Hepatocyte (in vitro differentiated cells): ENCODE measurements at regions not wholly inside any gene's neighbourhood (a gene's known extent, or its start where the extent isn't known, plus 50 kb on each side); places are given as distances from the start of the nearest gene placed in this dataset.

Experiments used
- DNase-seq: peaks from one replicate; pipeline ENCODE4 v3.0.0-alpha.2; 2016; ENCODE audit warnings: low spot score
- H2AFZ ChIP-seq: fragments of 200-600 bp; sonication (generic); 2 replicates; pipeline ENCODE4 v1.6.0; 2016; ENCODE audit warnings: antibody characterized with exemption, mild to moderate bottlenecking
- H3K27ac ChIP-seq: fragments of 200-600 bp; sonication (generic); 2 replicates; pipeline ENCODE4 v1.5.1; 2016; ENCODE audit warnings: mild to moderate bottlenecking
- H3K27me3 ChIP-seq: fragments of 200-600 bp; sonication (generic); 2 replicates; pipeline ENCODE4 v1.6.1; 2016
- H3K36me3 ChIP-seq: fragments of 200-600 bp; sonication (generic); replicated peaks from 2 replicates; pipeline ENCODE4 v1.5.1; 2016; ENCODE audit warnings: low read depth; ENCODE audit not compliant: insufficient read depth
- H3K4me1 ChIP-seq: fragments of 200-600 bp; sonication (generic); 2 replicates; pipeline ENCODE4 v1.5.1; 2016; ENCODE audit warnings: mild to moderate bottlenecking, moderate library complexity; ENCODE audit not compliant: insufficient read depth
- H3K4me2 ChIP-seq: fragments of 200-600 bp; sonication (generic); 2 replicates; pipeline ENCODE4 v1.6.0; 2016
- H3K4me3 ChIP-seq: fragments of 200-600 bp; sonication (generic); 2 replicates; pipeline ENCODE4 v1.5.1; 2016; ENCODE audit warnings: mild to moderate bottlenecking
- H3K79me2 ChIP-seq: fragments of 200-600 bp; sonication (generic); 2 replicates; pipeline ENCODE4 v1.6.0; 2017; ENCODE audit warnings: mild to moderate bottlenecking
- H3K9me2 ChIP-seq: fragments of 200-600 bp; sonication (generic); replicated peaks from 2 replicates; pipeline ENCODE4 v1.6.0; 2017; ENCODE audit warnings: mild to moderate bottlenecking; ENCODE audit not compliant: insufficient read depth
- H3K9me3 ChIP-seq: fragments of 200-600 bp; sonication (generic); 2 replicates; pipeline ENCODE4 v1.5.1; 2016; ENCODE audit warnings: low read depth, mild to moderate bottlenecking
- H4K20me1 ChIP-seq: fragments of 200-600 bp; sonication (generic); 2 replicates; pipeline ENCODE4 v1.6.0; 2016; ENCODE audit warnings: mild to moderate bottlenecking; ENCODE audit not compliant: insufficient read depth, poor library complexity, severe bottlenecking
- CTCF ChIP-seq: fragments of 200-600 bp; sonication (generic); IDR thresholded peaks from 2 replicates; pipeline ENCODE4 v1.5.1; 2016; ENCODE audit warnings: antibody characterized with exemption, mild to moderate bottlenecking; ENCODE audit not compliant: poor library complexity
- EZH2 ChIP-seq: fragments of 200-600 bp; sonication (generic); IDR thresholded peaks from 2 replicates; pipeline ENCODE4 v1.6.1; 2016; ENCODE audit warnings: antibody characterized with exemption, mild to moderate bottlenecking, borderline replicate concordance
- EZH2phosphoT487 ChIP-seq: fragments of 200-600 bp; sonication (generic); IDR thresholded peaks from one replicate; pipeline ENCODE4 v1.6.1; 2018; ENCODE audit warnings: antibody characterized with exemption, mild to moderate bottlenecking, low read depth, moderate library complexity; ENCODE audit not compliant: unreplicated experiment, severe bottlenecking
- WGBS: methylation state at CpG from one replicate; pipeline ENCODE4 v1.1.6; 2016; ENCODE audit warnings: low lambda C conversion rate; ENCODE audit errors: missing lambda C conversion rate; 5-methylcytosine and 5-hydroxymethylcytosine counted together

- peaks cover 10% of the 10 kb centered on the region for H3K9me3 ChIP-seq
- no peaks in the 10 kb centered on the region for H3K36me3 ChIP-seq
- H2AFZ ChIP-seq = no peak overlapping the region
- no peaks in the 10 kb centered on the region for H4K20me1 ChIP-seq
- H3K4me2 ChIP-seq = no peak overlapping the region
- TF ChIP-seq EZH2 (no peak), CTCF (no peak), EZH2phosphoT487 (no peak)
- H3K27ac ChIP-seq = no peak overlapping the region
- no peak overlapping the region for H3K4me3 ChIP-seq
- DNase-seq = no peak
- no peaks in the 10 kb centered on the region for H3K79me2 ChIP-seq
- no peaks in the 10 kb centered on the region for H3K9me2 ChIP-seq
- H3K27me3 ChIP-seq = no peaks in the 10 kb centered on the region
- no peaks in the 10 kb centered on the region for H3K4me1 ChIP-seq
Observed at GRCh38 chr6:101249470-101249869, 144.0 kb upstream of the GRIK2 start.

GRCh38 chr6:101257163-101257562, 136.3 kb upstream of the GRIK2 start:
- TF ChIP-seq EZH2phosphoT487 = no peak
- TF ChIP-seq CTCF = no peak
- TF ChIP-seq EZH2 = no peak
- H3K4me1 ChIP-seq = no peaks in the 10 kb centered on the region
- DNase-seq = no peak
- H3K9me2 ChIP-seq = no peaks in the 10 kb centered on the region
- no peaks in the 10 kb centered on the region for H4K20me1 ChIP-seq
- H2AFZ ChIP-seq = no peak overlapping the region
- H3K36me3 ChIP-seq = no peaks in the 10 kb centered on the region
- no peak overlapping the region for H3K27ac ChIP-seq
- H3K79me2 ChIP-seq = no peaks in the 10 kb centered on the region
- H3K4me3 ChIP-seq = no peak overlapping the region
- no peak overlapping the region for H3K4me2 ChIP-seq
- no peaks in the 10 kb centered on the region for H3K27me3 ChIP-seq
- H3K9me3 ChIP-seq = no peaks in the 10 kb centered on the region

- Histone ChIP-seq H4K20me1 (no peaks in the 10 kb centered on the region), H3K36me3 (no peaks in the 10 kb centered on the region), H3K4me1 (no peaks in the 10 kb centered on the region), H3K27ac (no peak overlapping the region), H3K4me2 (no peak overlapping the region), H3K9me3 (no peaks in the 10 kb centered on the region), H3K4me3 (no peak overlapping the region), H3K27me3 (no peaks in the 10 kb centered on the region), H3K79me2 (no peaks in the 10 kb centered on the region), H3K9me2 (no peaks in the 10 kb centered on the region), H2AFZ (no peak overlapping the region)
- WGBS = 93% methylated on average over 5 of the region's 5 CpGs
- no peak for DNase-seq
- TF ChIP-seq CTCF (no peak), EZH2 (no peak), EZH2phosphoT487 (no peak)
Observed at GRCh38 chr6:101259505-101259904, 134.0 kb upstream of the GRIK2 start.

GRCh38 chr6:101263596-101263995, 129.9 kb upstream of the GRIK2 start:
- H3K27ac ChIP-seq = no peak overlapping the region
- no peaks in the 10 kb centered on the region for H3K9me3 ChIP-seq
- no peak overlapping the region for H3K4me3 ChIP-seq
- no peak overlapping the region for H2AFZ ChIP-seq
- no peaks in the 10 kb centered on the region for H3K4me1 ChIP-seq
- H3K9me2 ChIP-seq = no peaks in the 10 kb centered on the region
- no peaks in the 10 kb centered on the region for H3K36me3 ChIP-seq
- H3K4me2 ChIP-seq = no peak overlapping the region
- 96% methylated on average over 3 of the region's 3 CpGs for WGBS
- H3K79me2 ChIP-seq = no peaks in the 10 kb centered on the region
- DNase-seq = no peak
- TF ChIP-seq EZH2phosphoT487 (no peak), CTCF (no peak)
- no peaks in the 10 kb centered on the region for H4K20me1 ChIP-seq
- H3K27me3 ChIP-seq = no peaks in the 10 kb centered on the region
